CD4-positive, alpha-beta memory T cell (primary cell): ENCODE measurements at regions not wholly inside any gene's neighbourhood (a gene's known extent, or its start where the extent isn't known, plus 50 kb on each side); places are given as distances from the start of the nearest gene placed in this dataset.

Source experiments
- CTCF ChIA-PET: fragments of 350-600 bp; sonication (Branson Sonifier 250); formaldehyde crosslinking; loops from one replicate; lab custom pipeline; 2021; ENCODE audit warnings: inconsistent platforms; ENCODE audit not compliant: partially characterized antibody; lab: Charles Lee
- POLR2A ChIA-PET: fragments of 350-600 bp; sonication (Branson Sonifier 250); formaldehyde crosslinking; loops from one replicate; lab custom pipeline; 2021; ENCODE audit not compliant: partially characterized antibody; lab: Charles Lee
- DNase-seq, 5 donors: peaks; one replicate each; pipeline versions ENCODE4 v3.0.0 to v3.0.0-alpha.2; 2020 to 2022; ENCODE audit warnings: mixed read lengths in 1 of 5
- H3K27ac ChIP-seq: one replicate; pipeline ENCODE4 v1.7.0; 2013; ENCODE audit warnings: low read depth, low read length
- H3K27me3 ChIP-seq: 2 replicates; pipeline ENCODE4 v1.7.0; 2013; ENCODE audit warnings: mild to moderate bottlenecking, low read length, moderate library complexity; ENCODE audit not compliant: insufficient read depth
- H3K36me3 ChIP-seq: 2 replicates; pipeline ENCODE4 v1.7.0; 2013; ENCODE audit warnings: mild to moderate bottlenecking, low read length, moderate library complexity; ENCODE audit not compliant: insufficient read depth
- H3K4me1 ChIP-seq: 2 replicates; pipeline ENCODE4 v1.7.0; 2013; ENCODE audit warnings: mild to moderate bottlenecking, low read length, moderate library complexity; ENCODE audit not compliant: insufficient read depth
- H3K4me3 ChIP-seq, 2 donors: one replicate each; pipeline ENCODE4 v1.7.0; 2013; ENCODE audit warnings: low read length in 2 of 2, mild to moderate bottlenecking in 1 of 2
- H3K9me3 ChIP-seq, 2 donors: one replicate each; pipeline ENCODE4 v1.7.0; 2013; ENCODE audit warnings: low read length in 2 of 2, control low read depth in 1 of 2; ENCODE audit not compliant: control insufficient read depth in 1 of 2
- H3K27ac Mint-ChIP-seq, 7 donors: one replicate each; pipeline ENCODE4 v1.8.0; 2020 to 2021; ENCODE audit warnings: mixed read lengths in 7 of 7, mild to moderate bottlenecking in 6 of 7, inconsistent platforms in 3 of 7, moderate library complexity in 3 of 7
- H3K27me3 Mint-ChIP-seq, 2 donors: one replicate each; pipeline ENCODE4 v1.8.0; 2020 to 2021; ENCODE audit warnings: mixed read lengths in 2 of 2
- H3K36me3 Mint-ChIP-seq, 2 donors: one replicate each; pipeline ENCODE4 v1.8.0; 2020 to 2021; ENCODE audit warnings: mixed read lengths in 2 of 2, inconsistent platforms in 1 of 2, mild to moderate bottlenecking in 1 of 2
- H3K4me1 Mint-ChIP-seq, 4 donors: one replicate each; pipeline ENCODE4 v1.8.0; 2020 to 2021; ENCODE audit warnings: mixed read lengths in 4 of 4, mild to moderate bottlenecking in 1 of 4
- H3K4me3 Mint-ChIP-seq, 8 donors: one replicate each; pipeline ENCODE4 v1.8.0; 2020 to 2021; ENCODE audit warnings: mixed read lengths in 8 of 8, mild to moderate bottlenecking in 7 of 8, moderate library complexity in 6 of 8, inconsistent platforms in 3 of 8
- H3K9me3 Mint-ChIP-seq, 8 donors: one replicate each; pipeline ENCODE4 v1.8.0; 2020 to 2021; ENCODE audit warnings: mixed read lengths in 8 of 8, mild to moderate bottlenecking in 5 of 8, inconsistent platforms in 3 of 8, moderate library complexity in 1 of 8
- intact Hi-C: fragments of 100-400 bp; cut with micrococcal nuclease; formaldehyde crosslinking; loops from one replicate; pipeline ENCODE4 v1.15.1; 2023

- intact Hi-C loops = loop anchor here (2.0 kb wide), 1 partner anchor 51 kb away; the partner anchor contains the start of gene PAIP2B
- Mint-ChIP-seq H3K9me3 (peaks cover 0 to 5% (median under 1%) of the 10 kb centered on the region in 8 donors), H3K36me3 (no peaks in the 10 kb centered on the region), H3K27me3 (peaks cover 63 to 64% of the 10 kb centered on the region in 2 donors), H3K4me3 (peak overlapping the region; percentile 35 to 79 (median 72)), H3K4me1 (peaks cover 6 to 13% (median 9%) of the 10 kb centered on the region in 4 donors), H3K27ac (peak overlapping the region in 1 of 7 donors; percentile 45)
- peak in 2 of 5 donors; percentile 13 to 37 for DNase-seq
- POLR2A ChIA-PET = no interaction called here
- peaks cover 18% of the 10 kb centered on the region for H3K4me1 ChIP-seq
- no peak overlapping the region for H3K27ac ChIP-seq
- no peaks in the 10 kb centered on the region for H3K36me3 ChIP-seq
- CTCF ChIA-PET = interaction anchor here (1.1 to 1.2 kb wide), 3 partner anchors 21 to 177 kb away, joined by 3 to 4 read pairs (median 4); no protein-coding TSS in a partner anchor
- no peak overlapping the region for H3K4me3 ChIP-seq
- H3K27me3 ChIP-seq = peaks cover 29% of the 10 kb centered on the region
- H3K9me3 ChIP-seq = no peaks in the 10 kb centered on the region
Measured at GRCh38 chr2:71277536-71278103, 50.7 kb upstream of the PAIP2B start.

- no peak for DNase-seq
- Mint-ChIP-seq H3K4me1 (peaks cover 6 to 13% (median 9%) of the 10 kb centered on the region in 4 donors), H3K4me3 (peak overlapping the region; percentile 63 to 79 (median 74)), H3K27ac (peak overlapping the region in 1 of 7 donors; percentile 45), H3K9me3 (peaks cover 0 to 5% (median under 1%) of the 10 kb centered on the region in 8 donors), H3K36me3 (no peaks in the 10 kb centered on the region), H3K27me3 (peaks cover 62 to 63% of the 10 kb centered on the region in 2 donors)
- ChIA-PET CTCF (interaction anchor here (1.2 kb wide), 3 partner anchors 22 to 176 kb away, joined by 4 read pairs; partner anchors contain the start of gene PAIP2B), POLR2A (interaction anchor here (0.9 kb wide), 1 partner anchor 54 kb away, joined by 3 read pairs; the partner anchor contains the start of gene ZNF638)
- H3K9me3 ChIP-seq = no peaks in the 10 kb centered on the region
- H3K4me1 ChIP-seq = peaks cover 18% of the 10 kb centered on the region
- no peaks in the 10 kb centered on the region for H3K36me3 ChIP-seq
- peak overlapping the region in 1 of 2 donors; percentile 42 for H3K4me3 ChIP-seq
- peaks cover 29% of the 10 kb centered on the region for H3K27me3 ChIP-seq
- intact Hi-C loops = loop anchor here (2.0 kb wide), 1 partner anchor 50 kb away; the partner anchor contains the start of gene PAIP2B
- H3K27ac ChIP-seq = no peak overlapping the region
Measured at GRCh38 chr2:71277147-71277475, 50.2 kb upstream of the PAIP2B start.

- ChIA-PET CTCF (interaction anchor here (1.2 kb wide), 2 partner anchors 50 to 176 kb away, joined by 4 read pairs; partner anchors contain the start of gene PAIP2B), POLR2A (interaction anchor here (0.9 kb wide), 1 partner anchor 55 kb away, joined by 3 read pairs; the partner anchor contains the start of gene ZNF638)
- H3K9me3 ChIP-seq = no peaks in the 10 kb centered on the region
- peak overlapping the region; percentile 41 to 42 for H3K4me3 ChIP-seq
- H3K4me3 Mint-ChIP-seq = peak overlapping the region; percentile 63 to 79 (median 74)
- DNase-seq = peak; percentile 77 to 84 (median 82)
- no peaks in the 10 kb centered on the region for H3K36me3 Mint-ChIP-seq
- H3K27ac Mint-ChIP-seq = peak overlapping the region in 1 of 7 donors; percentile 32
- intact Hi-C loops = loop anchor here (1.0 to 2.0 kb wide), 2 partner anchors 50 to 208 kb away; partner anchors contain the start of genes NAGK and PAIP2B
- no peak overlapping the region for H3K27ac ChIP-seq
- peaks cover 62% of the 10 kb centered on the region in 2 donors for H3K27me3 Mint-ChIP-seq
- H3K4me1 ChIP-seq = peaks cover 18% of the 10 kb centered on the region
- H3K36me3 ChIP-seq = no peaks in the 10 kb centered on the region
- peaks cover 6 to 13% (median 9%) of the 10 kb centered on the region in 4 donors for H3K4me1 Mint-ChIP-seq
- H3K9me3 Mint-ChIP-seq = peaks cover 0 to 5% (median 1%) of the 10 kb centered on the region in 8 donors
- peaks cover 29% of the 10 kb centered on the region for H3K27me3 ChIP-seq
Measured at GRCh38 chr2:71276311-71277146, 49.6 kb upstream of the PAIP2B start.
